Breast epithelium (tissue), 3 donors: ENCODE measurements at regions not wholly inside any gene's neighbourhood (a gene's known extent, or its start where the extent isn't known, plus 50 kb on each side); places are given as distances from the start of the nearest gene placed in this dataset.

ENCODE experiments used
- POLR2AphosphoS5 ChIP-seq, 3 donors: sonication (generic); formaldehyde crosslinking; IDR thresholded peaks; one replicate each; pipeline ENCODE4 v1.6.1; 2017; ENCODE audit warnings: antibody characterized with exemption in 3 of 3
- TF ChIP-seq, protein P1 (sequence below), 3 donors: fragments of 450-650 bp; IDR thresholded peaks; one replicate each; pipeline ENCODE4 v1.5.1; 2016 to 2017; ENCODE audit warnings: antibody characterized with exemption in 3 of 3, mild to moderate bottlenecking in 3 of 3, moderate library complexity in 3 of 3

DNA sequence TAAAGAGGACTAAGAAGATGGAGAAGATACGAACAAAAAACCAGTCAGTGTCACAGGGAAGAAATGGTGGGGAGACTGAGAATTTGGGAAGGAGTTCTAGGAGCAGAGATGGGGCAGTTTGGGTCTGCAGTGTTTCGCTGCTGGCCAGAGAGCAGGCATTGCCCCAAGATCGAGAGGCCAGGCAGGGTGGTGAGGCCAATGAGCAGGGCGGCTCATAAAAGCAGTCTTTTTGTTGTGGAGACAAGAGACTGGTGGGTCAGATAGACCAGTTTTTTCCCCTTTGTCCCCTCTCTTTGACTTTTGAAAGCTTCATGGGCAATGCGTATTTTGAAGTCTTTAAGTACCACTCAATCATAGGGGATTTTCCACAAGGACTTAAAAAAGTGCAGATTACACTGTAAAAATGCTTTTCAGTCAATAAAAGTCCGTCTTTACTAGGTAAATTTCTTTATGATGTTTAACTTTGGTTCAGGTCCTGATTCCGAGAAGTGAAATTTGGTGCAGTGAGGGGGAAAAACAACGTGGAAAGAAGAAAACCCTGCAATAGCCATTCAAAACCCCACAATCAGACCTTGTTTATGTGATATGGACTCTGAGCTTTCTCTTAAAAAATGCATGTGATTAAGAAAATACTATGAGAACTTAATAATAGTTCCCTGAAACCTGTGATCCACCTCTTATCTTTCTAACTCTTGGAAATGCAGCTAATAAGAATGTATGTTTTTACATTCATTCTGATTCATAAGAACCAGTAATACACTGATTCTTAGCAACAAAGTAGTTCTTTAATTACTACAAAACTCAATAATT lies 338.9 kb downstream of the KLF5 start:
- no peak for TF ChIP-seq POLR2AphosphoS5 (IDR thresholded peaks at IDR 0.05)
- TF ChIP-seq, protein P1, sequence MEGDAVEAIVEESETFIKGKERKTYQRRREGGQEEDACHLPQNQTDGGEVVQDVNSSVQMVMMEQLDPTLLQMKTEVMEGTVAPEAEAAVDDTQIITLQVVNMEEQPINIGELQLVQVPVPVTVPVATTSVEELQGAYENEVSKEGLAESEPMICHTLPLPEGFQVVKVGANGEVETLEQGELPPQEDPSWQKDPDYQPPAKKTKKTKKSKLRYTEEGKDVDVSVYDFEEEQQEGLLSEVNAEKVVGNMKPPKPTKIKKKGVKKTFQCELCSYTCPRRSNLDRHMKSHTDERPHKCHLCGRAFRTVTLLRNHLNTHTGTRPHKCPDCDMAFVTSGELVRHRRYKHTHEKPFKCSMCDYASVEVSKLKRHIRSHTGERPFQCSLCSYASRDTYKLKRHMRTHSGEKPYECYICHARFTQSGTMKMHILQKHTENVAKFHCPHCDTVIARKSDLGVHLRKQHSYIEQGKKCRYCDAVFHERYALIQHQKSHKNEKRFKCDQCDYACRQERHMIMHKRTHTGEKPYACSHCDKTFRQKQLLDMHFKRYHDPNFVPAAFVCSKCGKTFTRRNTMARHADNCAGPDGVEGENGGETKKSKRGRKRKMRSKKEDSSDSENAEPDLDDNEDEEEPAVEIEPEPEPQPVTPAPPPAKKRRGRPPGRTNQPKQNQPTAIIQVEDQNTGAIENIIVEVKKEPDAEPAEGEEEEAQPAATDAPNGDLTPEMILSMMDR (IDR thresholded peaks at IDR 0.05), result no peak
